Lower lobe of right lung (tissue), 2 donors: ENCODE measurements at regions not wholly inside any gene's neighbourhood (a gene's known extent, or its start where the extent isn't known, plus 50 kb on each side); places are given as distances from the start of the nearest gene placed in this dataset.

Experiments
- ATAC-seq, 2 donors: fragments of 200-7000 bp; cut with Tn5 transposase; one replicate each; pipeline ENCODE4 v1.9.1; 2020 to 2022; ENCODE audit warnings: mild to moderate bottlenecking in 2 of 2, moderate library complexity in 2 of 2
- DNase-seq: peaks from one replicate; pipeline ENCODE4 v3.0.0-alpha.2; 2020
- H3K27ac ChIP-seq: fragments of 200-600 bp; one replicate; pipeline ENCODE4 v1.8.0; 2022
- H3K27me3 ChIP-seq: fragments of 200-600 bp; one replicate; pipeline ENCODE4 v1.8.0; 2022; ENCODE audit warnings: low read depth
- H3K36me3 ChIP-seq: fragments of 200-600 bp; one replicate; pipeline ENCODE4 v1.8.0; 2022; ENCODE audit warnings: mild to moderate bottlenecking
- H3K4me1 ChIP-seq: fragments of 200-600 bp; one replicate; pipeline ENCODE4 v1.8.0; 2022
- H3K4me3 ChIP-seq: fragments of 200-600 bp; one replicate; pipeline ENCODE4 v1.8.0; 2022; ENCODE audit warnings: mild to moderate bottlenecking
- H3K9me3 ChIP-seq: fragments of 200-600 bp; one replicate; pipeline ENCODE4 v1.8.0; 2022
- intact Hi-C: fragments of 100-400 bp; cut with DNase I; formaldehyde crosslinking; loops from one replicate; pipeline ENCODE4 v1.11.0; 2022
- TF ChIP-seq, protein P1 (sequence below): fragments of 200-600 bp; IDR thresholded peaks from one replicate; pipeline ENCODE4 v1.8.0; 2022; ENCODE audit warnings: antibody characterized with exemption, mild to moderate bottlenecking
- donor health status: DM: no; HTN: yes; CAD: no; lungs with severe emphysema.

DNA sequence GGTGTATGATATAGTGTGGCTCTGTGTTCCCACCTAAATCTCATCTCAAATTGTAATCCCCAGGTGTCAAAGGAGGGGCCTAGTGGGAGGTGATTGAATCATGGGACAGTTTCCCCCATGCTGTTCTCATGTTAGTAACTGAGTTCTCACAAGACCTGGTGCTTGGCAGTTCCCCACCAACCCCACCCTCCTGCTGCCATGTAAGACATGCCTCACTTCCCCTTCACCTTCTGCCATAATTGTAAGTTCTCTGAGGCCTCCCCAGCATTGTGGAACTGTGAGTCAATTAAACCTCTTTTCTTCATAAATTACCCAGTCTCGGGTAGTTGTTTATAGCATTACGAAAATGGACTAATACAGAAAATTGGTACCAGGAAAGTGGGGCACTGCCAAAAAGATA is 1705.3 kb downstream of the NCAM2 start:
- H3K4me3 ChIP-seq: no peak overlapping the region
- intact Hi-C loops: no loop called here
- H3K9me3 ChIP-seq: no peaks in the 10 kb centered on the region
- TF ChIP-seq, protein P1, sequence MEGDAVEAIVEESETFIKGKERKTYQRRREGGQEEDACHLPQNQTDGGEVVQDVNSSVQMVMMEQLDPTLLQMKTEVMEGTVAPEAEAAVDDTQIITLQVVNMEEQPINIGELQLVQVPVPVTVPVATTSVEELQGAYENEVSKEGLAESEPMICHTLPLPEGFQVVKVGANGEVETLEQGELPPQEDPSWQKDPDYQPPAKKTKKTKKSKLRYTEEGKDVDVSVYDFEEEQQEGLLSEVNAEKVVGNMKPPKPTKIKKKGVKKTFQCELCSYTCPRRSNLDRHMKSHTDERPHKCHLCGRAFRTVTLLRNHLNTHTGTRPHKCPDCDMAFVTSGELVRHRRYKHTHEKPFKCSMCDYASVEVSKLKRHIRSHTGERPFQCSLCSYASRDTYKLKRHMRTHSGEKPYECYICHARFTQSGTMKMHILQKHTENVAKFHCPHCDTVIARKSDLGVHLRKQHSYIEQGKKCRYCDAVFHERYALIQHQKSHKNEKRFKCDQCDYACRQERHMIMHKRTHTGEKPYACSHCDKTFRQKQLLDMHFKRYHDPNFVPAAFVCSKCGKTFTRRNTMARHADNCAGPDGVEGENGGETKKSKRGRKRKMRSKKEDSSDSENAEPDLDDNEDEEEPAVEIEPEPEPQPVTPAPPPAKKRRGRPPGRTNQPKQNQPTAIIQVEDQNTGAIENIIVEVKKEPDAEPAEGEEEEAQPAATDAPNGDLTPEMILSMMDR: no peak
- no peaks in the 10 kb centered on the region for H3K36me3 ChIP-seq
- no peak overlapping the region for H3K27ac ChIP-seq
- H3K4me1 ChIP-seq: no peaks in the 10 kb centered on the region
- no peak for DNase-seq
- H3K27me3 ChIP-seq: no peaks in the 10 kb centered on the region
- no peak for ATAC-seq

DNA sequence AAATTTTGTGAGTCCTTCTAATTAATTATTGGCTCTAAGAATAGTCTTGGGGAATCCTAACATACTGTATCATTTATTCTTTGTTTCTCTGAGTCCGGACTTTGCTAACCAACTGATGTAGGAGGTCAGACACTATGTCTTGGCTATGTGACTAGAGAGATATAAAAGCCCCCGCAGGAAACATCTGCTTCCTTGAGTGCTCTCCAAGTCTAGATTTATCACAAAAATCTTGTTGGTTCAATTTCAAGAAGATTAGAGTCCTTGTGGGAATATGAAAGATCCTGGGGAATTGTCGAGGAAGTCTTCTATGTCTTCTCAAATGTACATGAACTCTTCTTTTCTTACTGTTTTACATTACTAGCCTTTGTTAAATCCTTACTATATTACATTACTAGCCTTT is 1712.5 kb downstream of the NCAM2 start:
- intact Hi-C loops: no loop called here
- no peak for ATAC-seq

DNA sequence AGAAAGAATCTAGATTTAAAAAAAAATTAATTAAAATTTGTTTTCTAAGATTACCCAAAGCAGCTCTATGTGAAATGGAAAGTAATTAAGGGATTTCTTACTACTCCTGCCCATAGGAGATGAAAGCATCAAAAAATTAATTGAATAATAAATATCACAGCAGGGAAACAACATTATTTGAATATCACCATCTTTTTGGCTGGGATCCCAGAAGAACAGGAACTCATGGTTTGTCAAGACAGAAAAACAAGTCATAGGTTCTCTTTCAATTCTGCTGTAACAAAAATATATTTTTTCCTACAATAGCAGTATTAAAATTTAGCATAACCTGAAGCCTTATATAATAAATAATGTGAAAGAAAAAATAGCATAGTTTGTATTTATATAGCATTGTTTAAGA is 1713.4 kb downstream of the NCAM2 start:
- Histone ChIP-seq H3K27me3 (no peaks in the 10 kb centered on the region), H3K36me3 (no peaks in the 10 kb centered on the region), H3K4me3 (no peak overlapping the region), H3K27ac (no peak overlapping the region), H3K4me1 (no peaks in the 10 kb centered on the region), H3K9me3 (no peaks in the 10 kb centered on the region)
- DNase-seq (no peak), ATAC-seq (no peak)
- intact Hi-C loops: no loop called here
- TF ChIP-seq, protein P1: no peak

More for the DNA sequence above, 1712.5 kb downstream of the NCAM2 start:
- Histone ChIP-seq H3K27me3 (no peaks in the 10 kb centered on the region), H3K4me1 (no peaks in the 10 kb centered on the region), H3K4me3 (no peak overlapping the region), H3K36me3 (no peaks in the 10 kb centered on the region), H3K27ac (no peak overlapping the region), H3K9me3 (no peaks in the 10 kb centered on the region)
- TF ChIP-seq, protein P1: no peak
- no peak for DNase-seq

DNA sequence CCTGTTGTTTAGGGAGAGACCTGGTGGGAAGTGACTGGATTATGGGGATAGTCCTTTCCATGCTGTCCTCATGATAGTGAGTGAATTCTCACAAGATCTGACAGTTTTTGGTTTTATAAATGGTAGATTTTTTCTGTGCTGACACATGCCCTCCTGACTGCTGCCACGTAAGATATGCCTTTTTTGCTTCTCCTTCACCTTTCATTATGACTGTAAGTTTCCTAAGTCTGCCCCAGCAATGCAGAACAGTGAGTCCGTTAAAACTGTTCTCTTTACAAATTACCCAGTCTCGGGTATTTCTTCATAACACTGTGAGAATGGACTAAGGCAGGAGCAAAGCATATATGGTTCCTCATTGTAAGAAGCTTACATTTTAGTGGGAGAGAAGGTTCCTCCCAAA is 1727.2 kb downstream of the NCAM2 start:
- H3K4me3 ChIP-seq: no peak overlapping the region
- no peak overlapping the region for H3K27ac ChIP-seq
- H3K9me3 ChIP-seq: no peaks in the 10 kb centered on the region
- H3K27me3 ChIP-seq: no peaks in the 10 kb centered on the region
- TF ChIP-seq, protein P1: no peak
- ATAC-seq: no peak
- no peak for DNase-seq
- H3K4me1 ChIP-seq: no peaks in the 10 kb centered on the region
- intact Hi-C loops: no loop called here
- H3K36me3 ChIP-seq: no peaks in the 10 kb centered on the region

DNA sequence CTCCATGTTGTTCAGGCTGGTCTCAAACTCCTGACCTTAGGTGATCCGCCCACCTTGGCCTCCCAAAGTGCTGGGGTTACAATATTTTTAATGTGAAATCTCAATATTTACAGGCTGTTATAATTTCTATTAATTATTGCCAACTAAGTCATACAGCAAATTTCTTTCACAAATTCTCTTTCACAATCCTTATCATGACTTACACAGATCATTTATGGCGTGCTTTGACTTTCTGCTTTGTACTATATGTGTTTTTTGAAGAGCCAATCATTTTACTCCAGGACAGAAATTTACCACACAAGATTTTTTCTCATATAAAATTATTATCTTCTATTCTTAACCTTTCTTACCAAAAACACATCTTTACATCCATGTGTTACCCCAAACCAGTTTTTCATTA is 1729.9 kb downstream of the NCAM2 start:
- no peak overlapping the region for H3K4me3 ChIP-seq

More for the DNA sequence above, 1729.9 kb downstream of the NCAM2 start:
- Histone ChIP-seq H3K27ac (no peak overlapping the region), H3K4me1 (no peaks in the 10 kb centered on the region), H3K9me3 (no peaks in the 10 kb centered on the region), H3K27me3 (no peaks in the 10 kb centered on the region), H3K36me3 (no peaks in the 10 kb centered on the region)
- ATAC-seq (no peak), DNase-seq (no peak)
- TF ChIP-seq, protein P1: no peak
- intact Hi-C loops: no loop called here
